SK-N-SH (cell line): ENCODE measurements at regions not wholly inside any gene's neighbourhood (a gene's known extent, or its start where the extent isn't known, plus 50 kb on each side); places are given as distances from the start of the nearest gene placed in this dataset.

Experiments
- CTCF ChIA-PET: fragments of 300-600, 350-600 bp; formaldehyde crosslinking; extraction: SDS; loops from one replicate; lab custom pipeline; 2021; lab: Yijun Ruan, JAX
- POLR2A ChIA-PET: fragments of 350-600 bp; sonication (Branson Sonifier 250); formaldehyde crosslinking; extraction: SDS; loops from one replicate; lab custom pipeline; 2020; ENCODE audit warnings: antibody characterized with exemption, inconsistent platforms; lab: Yijun Ruan, JAX
- DNase-seq: peaks from one replicate; pipeline ENCODE4 v3.0.0; 2012
- H2AFZ ChIP-seq: fragments of 200-600 bp; sonication (generic); 2 replicates; pipeline ENCODE4 v1.8.1; 2016; ENCODE audit warnings: antibody characterized with exemption, mild to moderate bottlenecking, low read depth
- H3F3A ChIP-seq: fragments of 200-600 bp; sonication (generic); replicated peaks from 2 replicates; pipeline ENCODE3; 2016; ENCODE audit warnings: antibody characterized with exemption, mild to moderate bottlenecking; ENCODE audit not compliant: insufficient read depth
- H3K27ac ChIP-seq, 2 experiments: fragments of 200-500 bp in 1 of 2; fragments of 200-600 bp in 1 of 2; sonication (Bioruptor generic) in 1 of 2; sonication (generic), shearing (Covaris generic) in 1 of 2; 2 replicates each; pipeline versions ENCODE4 v1.5.1 to v1.6.1; 2014 to 2016; ENCODE audit warnings: low read depth in 2 of 2, inconsistent platforms in 1 of 2, low read length in 1 of 2, mild to moderate bottlenecking in 1 of 2, mixed read lengths in 1 of 2
- H3K27me3 ChIP-seq: fragments of 200-600 bp; sonication (generic), shearing (Covaris generic); 2 replicates; pipeline ENCODE4 v1.6.1; 2016; ENCODE audit warnings: mixed run types; ENCODE audit not compliant: insufficient read depth
- H3K36me3 ChIP-seq, 2 experiments: fragments of 200-500 bp in 1 of 2; fragments of 200-600 bp in 1 of 2; sonication (Bioruptor generic) in 1 of 2; sonication (generic) in 1 of 2; replicated peaks in 1 of 2; 2 replicates each; pipeline versions ENCODE3 to v1.5.1; 2014 to 2016; ENCODE audit warnings: low read length in 1 of 2, mild to moderate bottlenecking in 1 of 2; ENCODE audit not compliant: insufficient read depth in 2 of 2, control insufficient read depth in 1 of 2
- H3K4me1 ChIP-seq, 2 experiments: fragments of 200-500 bp in 1 of 2; fragments of 200-600 bp in 1 of 2; sonication (Bioruptor generic) in 1 of 2; sonication (generic), shearing (Covaris generic) in 1 of 2; 2 replicates each; pipeline versions ENCODE4 v1.5.1 to v1.6.1; 2014 to 2016; ENCODE audit warnings: low read depth in 1 of 2, low read length in 1 of 2, mixed run types in 1 of 2; ENCODE audit not compliant: insufficient read depth in 2 of 2, control insufficient read depth in 1 of 2
- H3K4me2 ChIP-seq: fragments of 200-600 bp; sonication (generic), shearing (Covaris generic); 2 replicates; pipeline ENCODE4 v1.6.1; 2017; ENCODE audit warnings: mixed run types
- H3K4me3 ChIP-seq, 2 experiments: fragments of 200-500 bp in 1 of 2; fragments of 200-600 bp in 1 of 2; sonication (Bioruptor generic) in 1 of 2; sonication (generic), shearing (Covaris generic) in 1 of 2; 2 replicates each; pipeline versions ENCODE4 v1.5.1 to v1.8.1; 2014 to 2016; ENCODE audit warnings: low read depth in 2 of 2, inconsistent platforms in 1 of 2, low read length in 1 of 2, mild to moderate bottlenecking in 1 of 2, mixed read lengths in 1 of 2, moderate library complexity in 1 of 2
- H3K79me2 ChIP-seq: fragments of 200-600 bp; sonication (generic); 2 replicates; pipeline ENCODE4 v1.8.1; 2017; ENCODE audit warnings: mild to moderate bottlenecking; ENCODE audit not compliant: insufficient read depth
- H3K9ac ChIP-seq: fragments of 200-600 bp; sonication (generic); 2 replicates; pipeline ENCODE4 v1.6.1; 2017; ENCODE audit warnings: mixed run types
- H3K9me2 ChIP-seq: fragments of 200-600 bp; sonication (generic); 2 replicates; pipeline ENCODE4 v1.6.1; 2017; ENCODE audit warnings: mixed run types
- H3K9me3 ChIP-seq: fragments of 200-600 bp; sonication (generic); 2 replicates; pipeline ENCODE4 v1.6.1; 2017; ENCODE audit warnings: mixed run types, mild to moderate bottlenecking, moderate library complexity
- H4K20me1 ChIP-seq: fragments of 200-600 bp; sonication (generic); 2 replicates; pipeline ENCODE4 v1.6.1; 2017; ENCODE audit warnings: mild to moderate bottlenecking, mixed run types; ENCODE audit not compliant: insufficient read depth
- CHD2 ChIP-seq: fragments of 150-350 bp; IDR thresholded peaks from 2 replicates; pipeline ENCODE4 v1.6.1; 2018; ENCODE audit warnings: low read length; ENCODE audit not compliant: partially characterized antibody
- ELF1 ChIP-seq: IDR thresholded peaks from 2 replicates; pipeline ENCODE4 v1.4.0; 2012
- EP300 ChIP-seq, 2 experiments: IDR thresholded peaks; 2 replicates each; pipeline versions ENCODE4 v1.4.0 to v1.6.1; 2012; ENCODE audit warnings: borderline replicate concordance in 1 of 2, low read depth in 1 of 2, low read length in 1 of 2
- EZH2phosphoT487 ChIP-seq: fragments of 200-600 bp; sonication (generic); IDR thresholded peaks from 2 replicates; pipeline ENCODE4 v1.6.1; 2017; ENCODE audit warnings: low read depth, mixed run types, mild to moderate bottlenecking, antibody characterized with exemption, moderate library complexity, borderline replicate concordance
- FOSL2 ChIP-seq: IDR thresholded peaks from 2 replicates; pipeline ENCODE4 v1.4.0; 2012; ENCODE audit warnings: low read depth, mild to moderate bottlenecking, moderate library complexity, borderline replicate concordance
- FOXJ3 ChIP-seq: sonication (generic); formaldehyde crosslinking; IDR thresholded peaks from 2 replicates; pipeline ENCODE4 v1.5.1; 2020; ENCODE audit warnings: mild to moderate bottlenecking, missing genetic modification reagents
- GABPA ChIP-seq: IDR thresholded peaks from 2 replicates; pipeline ENCODE4 v1.4.0; 2012; ENCODE audit warnings: low read depth, mild to moderate bottlenecking
- JUND ChIP-seq: IDR thresholded peaks from 2 replicates; pipeline ENCODE4 v1.4.0; 2012
- MEF2A ChIP-seq: IDR thresholded peaks from 2 replicates; pipeline ENCODE4 v1.4.0; 2012; ENCODE audit warnings: low read depth, borderline replicate concordance
- NFIC ChIP-seq: IDR thresholded peaks from 2 replicates; pipeline ENCODE4 v1.4.0; 2012; ENCODE audit warnings: borderline replicate concordance
- RCOR1 ChIP-seq: fragments of 150-350 bp; IDR thresholded peaks from 2 replicates; pipeline ENCODE4 v1.6.1; 2017; ENCODE audit warnings: antibody characterized with exemption, low read length
- RXRA ChIP-seq: IDR thresholded peaks from 2 replicates; pipeline ENCODE4 v1.4.0; 2012; ENCODE audit warnings: low read depth, mild to moderate bottlenecking, borderline replicate concordance
- SMC3 ChIP-seq: IDR thresholded peaks from 2 replicates; pipeline ENCODE4 v1.6.1; 2012; ENCODE audit warnings: low read depth, low read length, improper control_type of control experiment
- TCF12 ChIP-seq: IDR thresholded peaks from 2 replicates; pipeline ENCODE4 v1.4.0; 2012
- WGBS: methylation state at CpG from one replicate; pipeline ENCODE4 v1.1.6; 2017; ENCODE audit warnings: low lambda C conversion rate; 5-methylcytosine and 5-hydroxymethylcytosine counted together
- TF ChIP-seq, protein P1 (sequence below): IDR thresholded peaks from 2 replicates; pipeline ENCODE4 v1.6.1; 2012; ENCODE audit warnings: mild to moderate bottlenecking, low read depth, low read length, moderate library complexity
- TF ChIP-seq, protein P2 (sequence below): IDR thresholded peaks from 2 replicates; pipeline ENCODE4 v1.4.0; 2012; ENCODE audit warnings: low read depth, borderline replicate concordance
- TF ChIP-seq, protein P3 (sequence below): fragments of 150-350 bp; IDR thresholded peaks from 2 replicates; pipeline ENCODE4 v1.6.1; 2017; ENCODE audit warnings: antibody characterized with exemption, low read length, low read depth, borderline replicate concordance
- TF ChIP-seq, protein P4 (sequence below): IDR thresholded peaks from 2 replicates; pipeline ENCODE4; 2012
- TF ChIP-seq, protein P5 (sequence below): IDR thresholded peaks from 2 replicates; pipeline ENCODE4 v1.4.0; 2012; ENCODE audit warnings: low read depth, borderline replicate concordance

DNA sequence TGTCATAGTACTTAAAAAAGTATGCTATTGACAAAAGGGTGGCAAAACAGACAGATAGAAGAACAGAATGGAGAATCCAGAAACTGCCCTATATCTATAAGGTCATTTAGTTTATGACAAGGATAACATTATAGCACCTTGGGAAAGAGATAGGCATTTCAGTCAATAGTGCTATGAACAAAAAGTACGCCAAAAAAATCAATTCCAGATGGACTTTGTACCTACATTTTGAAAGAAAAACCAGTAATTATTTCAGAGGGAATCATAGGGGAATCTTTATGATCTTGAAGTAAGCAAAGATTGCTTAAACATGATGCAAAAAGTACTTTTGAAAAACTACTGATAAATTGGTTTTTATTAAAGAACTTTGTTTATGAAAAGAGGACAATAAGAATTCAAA lies 59.9 kb upstream of the SETBP1 start:
- Histone ChIP-seq H3K27me3 (no peaks in the 10 kb centered on the region), H2AFZ (no peak overlapping the region), H3K9me3 (no peaks in the 10 kb centered on the region), H3K4me3 (no peak overlapping the region), H3K36me3 (no peaks in the 10 kb centered on the region), H3F3A (no peaks in the 10 kb centered on the region), H3K79me2 (no peaks in the 10 kb centered on the region), H3K4me2 (no peak overlapping the region), H3K9me2 (no peaks in the 10 kb centered on the region), H3K4me1 (no peaks in the 10 kb centered on the region), H4K20me1 (no peaks in the 10 kb centered on the region), H3K27ac (no peak overlapping the region), H3K9ac (no peak overlapping the region)
- WGBS: 9% methylated on average over 1 of the region's 1 CpG
- TF ChIP-seq TCF12 (no peak), GABPA (no peak), JUND (no peak), FOSL2 (no peak), EP300 (IDR thresholded peaks at IDR 0.05; ENCODE audit: borderline replicate concordance in 1 of 2, low read depth in 1 of 2, low read length in 1 of 2) (no peak), RCOR1 (no peak), FOXJ3 (CRISPR knock-in tag) (no peak)
- TF ChIP-seq, protein P1, sequence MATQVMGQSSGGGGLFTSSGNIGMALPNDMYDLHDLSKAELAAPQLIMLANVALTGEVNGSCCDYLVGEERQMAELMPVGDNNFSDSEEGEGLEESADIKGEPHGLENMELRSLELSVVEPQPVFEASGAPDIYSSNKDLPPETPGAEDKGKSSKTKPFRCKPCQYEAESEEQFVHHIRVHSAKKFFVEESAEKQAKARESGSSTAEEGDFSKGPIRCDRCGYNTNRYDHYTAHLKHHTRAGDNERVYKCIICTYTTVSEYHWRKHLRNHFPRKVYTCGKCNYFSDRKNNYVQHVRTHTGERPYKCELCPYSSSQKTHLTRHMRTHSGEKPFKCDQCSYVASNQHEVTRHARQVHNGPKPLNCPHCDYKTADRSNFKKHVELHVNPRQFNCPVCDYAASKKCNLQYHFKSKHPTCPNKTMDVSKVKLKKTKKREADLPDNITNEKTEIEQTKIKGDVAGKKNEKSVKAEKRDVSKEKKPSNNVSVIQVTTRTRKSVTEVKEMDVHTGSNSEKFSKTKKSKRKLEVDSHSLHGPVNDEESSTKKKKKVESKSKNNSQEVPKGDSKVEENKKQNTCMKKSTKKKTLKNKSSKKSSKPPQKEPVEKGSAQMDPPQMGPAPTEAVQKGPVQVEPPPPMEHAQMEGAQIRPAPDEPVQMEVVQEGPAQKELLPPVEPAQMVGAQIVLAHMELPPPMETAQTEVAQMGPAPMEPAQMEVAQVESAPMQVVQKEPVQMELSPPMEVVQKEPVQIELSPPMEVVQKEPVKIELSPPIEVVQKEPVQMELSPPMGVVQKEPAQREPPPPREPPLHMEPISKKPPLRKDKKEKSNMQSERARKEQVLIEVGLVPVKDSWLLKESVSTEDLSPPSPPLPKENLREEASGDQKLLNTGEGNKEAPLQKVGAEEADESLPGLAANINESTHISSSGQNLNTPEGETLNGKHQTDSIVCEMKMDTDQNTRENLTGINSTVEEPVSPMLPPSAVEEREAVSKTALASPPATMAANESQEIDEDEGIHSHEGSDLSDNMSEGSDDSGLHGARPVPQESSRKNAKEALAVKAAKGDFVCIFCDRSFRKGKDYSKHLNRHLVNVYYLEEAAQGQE: no peak
- no peak for DNase-seq
- POLR2A ChIA-PET: no interaction called here
- CTCF ChIA-PET: interaction anchor here (0.7 kb wide), 1 partner anchor 597 kb away, joined by 3 read pairs; no protein-coding TSS in a partner anchor

DNA sequence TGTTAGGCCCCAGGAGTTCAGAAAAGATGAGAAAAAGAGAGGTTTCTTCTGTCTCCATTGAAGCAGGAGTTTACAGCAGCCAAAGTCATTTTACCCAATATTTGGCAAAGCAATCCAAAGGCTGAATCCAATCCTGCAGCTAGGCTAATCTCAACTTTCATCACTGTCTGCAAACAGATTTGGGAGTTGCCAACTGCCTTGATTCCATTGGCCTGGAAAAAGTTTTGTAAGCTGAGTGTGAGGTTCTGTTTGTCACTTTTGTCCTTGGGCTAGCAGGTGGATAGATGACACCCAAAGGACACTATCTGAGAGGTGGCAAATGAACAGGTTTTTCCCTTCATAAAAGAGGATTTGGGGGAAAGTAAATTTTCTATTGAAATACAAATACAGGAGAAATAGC lies 56.6 kb upstream of the SETBP1 start:
- Histone ChIP-seq H4K20me1 (no peaks in the 10 kb centered on the region), H3K4me2 (no peak overlapping the region), H3K27ac (no peak overlapping the region), H3K27me3 (no peaks in the 10 kb centered on the region), H3K4me1 (peaks cover 0 to 9% of the 10 kb centered on the region in 2 experiments; a peak in 1 of 4 replicates), H3K4me3 (no peak overlapping the region), H3K36me3 (no peaks in the 10 kb centered on the region), H3K79me2 (no peaks in the 10 kb centered on the region), H3F3A (no peaks in the 10 kb centered on the region), H3K9ac (no peak overlapping the region), H3K9me3 (no peaks in the 10 kb centered on the region), H2AFZ (no peak overlapping the region), H3K9me2 (no peaks in the 10 kb centered on the region)
- DNase-seq: no peak
- ChIA-PET CTCF (interaction anchor here (1.2 kb wide), 1 partner anchor 9 kb away, joined by 3 read pairs; no protein-coding TSS in a partner anchor), POLR2A (no interaction called here)
- no peak for TF ChIP-seq EP300 (IDR thresholded peaks at IDR 0.05; ENCODE audit: borderline replicate concordance in 1 of 2, low read depth in 1 of 2, low read length in 1 of 2)
- no peak for TF ChIP-seq MEF2A
- TF ChIP-seq CHD2: no peak
- TF ChIP-seq TCF12: no peak
- no peak for TF ChIP-seq NFIC
- TF ChIP-seq FOXJ3 (CRISPR knock-in tag): no peak
- TF ChIP-seq, protein P2, sequence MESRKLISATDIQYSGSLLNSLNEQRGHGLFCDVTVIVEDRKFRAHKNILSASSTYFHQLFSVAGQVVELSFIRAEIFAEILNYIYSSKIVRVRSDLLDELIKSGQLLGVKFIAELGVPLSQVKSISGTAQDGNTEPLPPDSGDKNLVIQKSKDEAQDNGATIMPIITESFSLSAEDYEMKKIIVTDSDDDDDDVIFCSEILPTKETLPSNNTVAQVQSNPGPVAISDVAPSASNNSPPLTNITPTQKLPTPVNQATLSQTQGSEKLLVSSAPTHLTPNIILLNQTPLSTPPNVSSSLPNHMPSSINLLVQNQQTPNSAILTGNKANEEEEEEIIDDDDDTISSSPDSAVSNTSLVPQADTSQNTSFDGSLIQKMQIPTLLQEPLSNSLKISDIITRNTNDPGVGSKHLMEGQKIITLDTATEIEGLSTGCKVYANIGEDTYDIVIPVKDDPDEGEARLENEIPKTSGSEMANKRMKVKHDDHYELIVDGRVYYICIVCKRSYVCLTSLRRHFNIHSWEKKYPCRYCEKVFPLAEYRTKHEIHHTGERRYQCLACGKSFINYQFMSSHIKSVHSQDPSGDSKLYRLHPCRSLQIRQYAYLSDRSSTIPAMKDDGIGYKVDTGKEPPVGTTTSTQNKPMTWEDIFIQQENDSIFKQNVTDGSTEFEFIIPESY: no peak
- TF ChIP-seq, protein P3, sequence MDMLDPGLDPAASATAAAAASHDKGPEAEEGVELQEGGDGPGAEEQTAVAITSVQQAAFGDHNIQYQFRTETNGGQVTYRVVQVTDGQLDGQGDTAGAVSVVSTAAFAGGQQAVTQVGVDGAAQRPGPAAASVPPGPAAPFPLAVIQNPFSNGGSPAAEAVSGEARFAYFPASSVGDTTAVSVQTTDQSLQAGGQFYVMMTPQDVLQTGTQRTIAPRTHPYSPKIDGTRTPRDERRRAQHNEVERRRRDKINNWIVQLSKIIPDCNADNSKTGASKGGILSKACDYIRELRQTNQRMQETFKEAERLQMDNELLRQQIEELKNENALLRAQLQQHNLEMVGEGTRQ: no peak
- TF ChIP-seq, protein P4, sequence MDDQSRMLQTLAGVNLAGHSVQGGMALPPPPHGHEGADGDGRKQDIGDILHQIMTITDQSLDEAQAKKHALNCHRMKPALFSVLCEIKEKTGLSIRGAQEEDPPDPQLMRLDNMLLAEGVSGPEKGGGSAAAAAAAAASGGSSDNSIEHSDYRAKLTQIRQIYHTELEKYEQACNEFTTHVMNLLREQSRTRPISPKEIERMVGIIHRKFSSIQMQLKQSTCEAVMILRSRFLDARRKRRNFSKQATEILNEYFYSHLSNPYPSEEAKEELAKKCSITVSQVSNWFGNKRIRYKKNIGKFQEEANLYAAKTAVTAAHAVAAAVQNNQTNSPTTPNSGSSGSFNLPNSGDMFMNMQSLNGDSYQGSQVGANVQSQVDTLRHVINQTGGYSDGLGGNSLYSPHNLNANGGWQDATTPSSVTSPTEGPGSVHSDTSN: no peak
- no peak for TF ChIP-seq EZH2phosphoT487
- no peak for TF ChIP-seq RXRA
- TF ChIP-seq SMC3: no peak
- no peak for TF ChIP-seq ELF1
- TF ChIP-seq GABPA: no peak
- TF ChIP-seq, protein P5, sequence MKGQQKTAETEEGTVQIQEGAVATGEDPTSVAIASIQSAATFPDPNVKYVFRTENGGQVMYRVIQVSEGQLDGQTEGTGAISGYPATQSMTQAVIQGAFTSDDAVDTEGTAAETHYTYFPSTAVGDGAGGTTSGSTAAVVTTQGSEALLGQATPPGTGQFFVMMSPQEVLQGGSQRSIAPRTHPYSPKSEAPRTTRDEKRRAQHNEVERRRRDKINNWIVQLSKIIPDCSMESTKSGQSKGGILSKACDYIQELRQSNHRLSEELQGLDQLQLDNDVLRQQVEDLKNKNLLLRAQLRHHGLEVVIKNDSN: no peak
